GM21619 (cell line): ENCODE measurements at regions not wholly inside any gene's neighbourhood (a gene's known extent, or its start where the extent isn't known, plus 50 kb on each side); places are given as distances from the start of the nearest gene placed in this dataset.
"Not testable (repeated sequence)": the region's sequence is repeated elsewhere in the genome, so short reads cannot be mapped to it uniquely, and the experiment has no call there.

Experiments used
- ATAC-seq: cut with Tn5 transposase; IDR thresholded peaks from one replicate; pipeline ENCODE4 v1.9.1; 2021; ENCODE audit not compliant: unreplicated experiment

GRCh38 chr3:157589211-157589610, 86.0 kb upstream of the VEPH1 start:
- ATAC-seq, result no peak

DNA sequence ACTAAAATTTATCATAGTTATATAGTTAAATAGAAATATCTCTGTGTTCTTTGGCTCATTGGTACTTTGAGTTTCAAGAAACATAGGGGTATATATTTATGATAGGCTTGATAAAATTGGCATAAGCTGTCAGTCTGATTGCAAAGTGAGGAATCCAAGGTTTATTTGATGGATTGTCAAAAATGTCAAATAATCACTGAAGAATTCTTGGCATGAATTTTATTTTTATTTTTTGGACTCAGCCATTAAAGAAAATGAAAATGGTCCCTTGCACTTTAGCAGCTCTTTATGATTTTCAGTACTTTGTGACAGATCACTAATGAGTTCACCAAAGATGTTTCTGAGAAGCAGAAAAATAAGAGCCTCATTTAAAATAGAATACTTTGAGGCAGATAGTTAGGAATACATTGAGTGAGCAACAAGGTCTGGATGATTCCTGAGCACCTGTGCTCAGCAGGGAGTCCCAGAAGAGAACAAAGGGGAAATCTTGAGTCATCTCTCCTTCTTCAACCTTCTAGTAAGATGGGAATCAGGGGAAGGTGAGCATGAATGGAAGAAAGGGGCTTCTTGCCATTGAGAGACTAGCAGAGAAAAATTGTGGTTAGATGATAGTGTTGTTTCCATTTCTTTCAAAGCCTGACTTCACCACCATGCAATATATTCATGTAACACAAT, 85.3 kb upstream of the VEPH1 start:
- no peak for ATAC-seq

DNA sequence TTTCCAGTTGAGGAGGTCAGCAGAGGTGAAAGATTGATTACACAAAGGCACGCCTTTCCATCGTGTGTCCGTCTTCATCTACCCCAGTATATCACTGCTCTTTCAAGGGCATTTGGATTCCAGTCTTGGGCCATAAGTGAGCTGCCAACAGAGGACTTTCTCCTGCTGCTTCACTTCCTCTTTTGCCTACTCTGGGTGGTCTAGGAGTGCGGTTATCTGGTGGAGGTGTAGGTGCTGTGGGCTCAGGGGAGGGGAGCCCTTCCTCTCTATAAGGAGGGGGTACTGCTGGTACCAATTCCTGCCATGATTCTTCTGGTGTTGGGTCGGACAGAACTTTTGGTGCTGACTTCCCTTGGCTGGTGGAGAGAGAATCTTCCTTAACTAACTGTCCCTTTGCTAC, 83.1 kb upstream of the VEPH1 start:
- no peak for ATAC-seq

DNA sequence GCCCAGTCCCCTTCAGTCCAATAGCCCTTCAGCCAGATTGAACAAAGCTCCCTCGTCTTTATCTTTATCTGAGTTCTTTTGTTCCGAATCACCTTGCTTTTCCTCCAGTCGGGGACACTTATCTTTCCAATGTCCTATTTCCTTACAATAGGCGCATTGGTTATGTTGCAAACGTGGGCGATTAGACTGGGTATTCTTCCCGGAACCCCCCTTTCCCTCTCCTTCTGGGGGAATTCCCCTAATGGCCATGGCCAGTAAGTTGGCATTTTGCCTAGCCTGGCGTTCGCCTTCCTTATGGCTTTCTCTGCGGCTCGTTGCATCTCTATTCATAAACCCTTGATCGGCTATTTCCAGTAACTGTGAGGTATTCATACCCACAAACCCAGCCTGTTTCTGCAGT, 82.2 kb upstream of the VEPH1 start:
- ATAC-seq, result no peak

DNA sequence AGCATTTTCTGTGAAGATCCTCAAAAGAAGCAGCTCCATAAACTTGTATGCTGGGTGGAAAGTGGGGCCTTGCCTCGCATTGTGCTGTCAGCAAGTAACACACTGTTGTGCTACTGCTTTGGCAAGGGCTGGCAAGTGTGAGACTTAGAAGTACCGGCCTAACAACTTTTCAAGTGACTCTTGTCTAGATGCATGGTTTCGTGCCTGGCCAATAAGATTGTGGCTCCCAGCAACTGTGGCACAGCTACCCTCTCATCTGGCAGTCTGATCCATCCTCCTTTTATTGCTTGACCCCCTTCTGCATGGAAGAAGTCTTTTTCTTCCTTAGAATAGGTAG, 79.4 kb upstream of the VEPH1 start:
- ATAC-seq, result no peak

- ATAC-seq, result not testable (repeated sequence)
These were observed 78.9 kb upstream of the VEPH1 start for GRCh38 chr3:157581956-157582636.

DNA sequence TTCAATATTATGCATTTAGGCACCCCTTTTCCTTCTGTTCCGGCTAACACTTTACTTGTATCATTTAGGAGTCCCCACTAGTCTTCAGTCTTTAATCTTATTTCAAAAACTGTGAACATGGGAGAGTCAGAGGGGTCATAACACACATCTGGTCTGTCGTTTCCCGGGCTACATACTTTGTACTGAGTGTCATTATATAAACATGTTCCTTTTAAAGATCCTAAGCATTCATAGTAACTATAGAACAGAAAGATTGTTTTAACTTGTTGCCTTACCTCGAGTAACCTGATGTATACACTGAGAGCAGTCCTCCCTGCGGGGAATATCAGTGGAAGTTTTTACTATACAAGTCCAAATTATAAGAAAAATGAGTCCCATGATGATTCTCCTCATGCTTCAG, 78.2 kb upstream of the VEPH1 start:
- ATAC-seq, result no peak

DNA sequence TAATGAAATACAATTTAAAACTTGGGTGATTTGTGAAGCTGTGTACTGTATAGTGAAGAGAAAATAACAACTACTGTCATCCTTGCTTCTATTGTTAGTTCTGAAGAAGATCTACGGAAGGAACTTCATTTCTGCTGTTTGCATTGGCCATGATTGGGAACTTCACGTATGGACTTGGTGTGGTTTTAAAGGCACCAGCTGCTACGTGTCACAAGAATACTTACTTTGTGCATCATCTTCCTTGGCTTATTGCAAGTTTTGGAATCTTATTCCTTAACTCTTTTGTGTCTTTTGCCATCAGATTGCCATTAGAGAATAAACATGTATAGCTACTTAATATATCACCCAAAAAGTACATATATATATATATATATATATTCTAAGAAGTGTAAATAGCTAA, 75.0 kb upstream of the VEPH1 start:
- no peak for ATAC-seq

DNA sequence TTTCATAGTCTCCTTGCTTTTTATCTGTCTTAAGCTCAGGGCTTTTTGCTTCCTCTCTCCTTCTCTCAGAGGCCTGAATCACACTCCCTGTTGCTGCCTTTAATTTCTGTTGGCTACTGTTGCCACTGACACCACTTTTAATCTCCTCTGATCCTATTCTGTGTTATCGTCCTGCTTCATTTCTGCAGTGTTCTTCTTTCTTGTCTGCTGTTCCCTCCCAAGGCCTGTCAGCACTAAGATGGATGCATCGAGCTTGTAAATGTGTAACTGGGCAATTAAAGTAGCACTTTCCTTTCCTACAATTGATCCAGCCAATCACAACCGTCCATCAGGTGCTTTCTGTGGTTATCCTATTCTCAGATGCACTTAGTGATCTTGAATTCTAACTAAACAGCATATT, 71.3 kb upstream of the VEPH1 start:
- ATAC-seq, result peak; percentile 46

GRCh38 chr3:157573780-157574378, 70.7 kb upstream of the VEPH1 start:
- ATAC-seq, result no peak

- no peak for ATAC-seq
These were observed 70.1 kb upstream of the VEPH1 start for GRCh38 chr3:157573281-157573680.

- ATAC-seq, result peak; percentile 77
These were observed 69.5 kb upstream of the VEPH1 start for GRCh38 chr3:157572559-157573270.

- no peak for ATAC-seq
These were observed 63.4 kb upstream of the VEPH1 start for GRCh38 chr3:157566596-157566995.

DNA sequence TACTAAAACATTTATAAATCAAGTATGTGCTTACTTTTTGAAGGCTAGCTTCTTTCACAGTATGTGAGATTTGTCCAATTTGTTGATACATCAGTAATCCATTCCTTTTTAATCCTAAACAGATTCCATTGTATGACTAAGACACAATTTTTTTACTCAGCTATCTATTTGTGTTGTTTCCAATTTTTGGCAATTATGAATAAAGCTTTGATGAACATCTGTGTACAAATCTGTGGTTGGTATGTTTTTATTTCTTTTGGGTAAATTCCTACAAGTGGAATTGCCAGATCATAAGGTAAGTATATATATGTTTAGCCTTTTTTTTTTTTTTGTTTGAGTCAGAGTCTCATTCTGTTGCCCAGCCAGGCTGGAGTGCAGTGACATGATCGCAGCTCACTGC, 56.2 kb upstream of the VEPH1 start:
- no peak for ATAC-seq
